Erythroblast (primary cell): ENCODE measurements at regions not wholly inside any gene's neighbourhood (a gene's known extent, or its start where the extent isn't known, plus 50 kb on each side); places are given as distances from the start of the nearest gene placed in this dataset.

Source experiments
- GATA1 ChIP-seq: IDR thresholded peaks from 2 replicates; pipeline ENCODE4 v1.6.1; 2011; ENCODE audit warnings: low read depth, mild to moderate bottlenecking, control low read depth, low read length, moderate library complexity
- POLR2A ChIP-seq: IDR thresholded peaks from 2 replicates; pipeline ENCODE4 v1.6.1; 2011; ENCODE audit warnings: mild to moderate bottlenecking, low read length

DNA sequence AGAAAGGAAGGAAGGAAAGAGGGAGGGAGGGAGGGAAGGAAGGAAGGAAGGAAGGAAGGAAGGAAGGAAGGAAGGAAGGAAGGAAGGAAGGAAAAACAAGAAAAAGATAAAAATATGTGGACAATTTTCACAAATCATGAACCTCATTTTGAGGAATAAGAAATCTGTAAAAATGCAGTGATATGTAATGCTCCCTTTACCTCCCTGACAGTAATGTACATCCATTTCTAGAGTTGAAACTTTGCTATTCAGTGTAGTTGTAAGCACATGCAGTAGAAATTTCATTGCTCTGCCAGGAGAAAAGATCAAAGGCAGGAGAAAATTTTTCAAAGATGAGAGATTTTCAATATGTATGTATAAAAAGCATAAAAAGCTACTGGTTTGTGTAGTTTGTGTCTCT lies 189.5 kb upstream of the MYO3A start:
- TF ChIP-seq POLR2A = no peak
- TF ChIP-seq GATA1 = no peak
